IPS DF 6.9 (cell line): ENCODE measurements at regions not wholly inside any gene's neighbourhood (a gene's known extent, or its start where the extent isn't known, plus 50 kb on each side); places are given as distances from the start of the nearest gene placed in this dataset.

Source experiments
- DNase-seq: peaks from one replicate; pipeline ENCODE4 v3.0.0-alpha.2; 2013; ENCODE audit warnings: low read depth, low spot score
- H3K27ac ChIP-seq: one replicate; pipeline ENCODE4 v1.5.1; 2013; ENCODE audit warnings: low read length, control low read depth
- H3K27me3 ChIP-seq: 2 replicates; pipeline ENCODE4 v1.6.1; 2013; ENCODE audit warnings: mild to moderate bottlenecking, low read length; ENCODE audit not compliant: control insufficient read depth, insufficient read depth
- H3K36me3 ChIP-seq: 2 replicates; pipeline ENCODE4 v1.6.1; 2013; ENCODE audit warnings: low read length; ENCODE audit not compliant: control insufficient read depth, insufficient read depth
- H3K4me1 ChIP-seq: 2 replicates; pipeline ENCODE4 v1.6.1; 2013; ENCODE audit warnings: low read length; ENCODE audit not compliant: control insufficient read depth, insufficient read depth
- H3K4me3 ChIP-seq: 2 replicates; pipeline ENCODE4 v1.5.1; 2013; ENCODE audit warnings: mild to moderate bottlenecking, low read length
- H3K9me3 ChIP-seq: 2 replicates; pipeline ENCODE4 v1.6.1; 2013; ENCODE audit warnings: low read length, inconsistent platforms; ENCODE audit not compliant: control insufficient read depth, insufficient read depth
- WGBS: extraction: QIAGEN DNeasy Blood & Tissue Kit; methylation state at CpG from one replicate; pipeline ENCODE4 v1.1.7; 2013; ENCODE audit warnings: mixed read lengths, missing lambda C conversion rate; ENCODE audit not compliant: insufficient read length, insufficient coverage; 5-methylcytosine and 5-hydroxymethylcytosine counted together

DNA sequence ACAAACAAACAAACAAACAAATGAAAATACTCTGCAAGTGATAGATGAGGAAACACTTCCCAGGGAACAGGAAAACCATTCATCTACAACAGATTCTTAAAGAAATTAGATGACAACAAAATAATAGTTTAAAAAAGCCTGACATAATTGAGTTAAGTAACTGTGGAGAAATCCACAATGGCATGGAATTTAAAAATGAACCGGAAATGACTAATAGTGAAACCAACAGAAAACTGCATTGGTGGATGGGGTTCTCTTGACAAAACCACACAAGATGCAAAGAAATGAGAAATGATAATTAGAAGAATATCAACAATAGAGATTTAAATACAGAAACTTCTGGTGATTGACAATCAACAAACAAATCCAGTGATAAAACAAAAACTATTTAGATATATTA lies 785.6 kb downstream of the QKI start:
- no peak for DNase-seq
- H3K4me1 ChIP-seq, result no peaks in the 10 kb centered on the region

GRCh38 chr6:164195942-164196281 lies 781.4 kb downstream of the QKI start:
- Histone ChIP-seq H3K9me3 (no peaks in the 10 kb centered on the region), H3K27me3 (no peaks in the 10 kb centered on the region), H3K27ac (no peak overlapping the region), H3K4me3 (no peak overlapping the region), H3K36me3 (no peaks in the 10 kb centered on the region), H3K4me1 (no peaks in the 10 kb centered on the region)
- DNase-seq, result no peak
- no CpG with 5 or more reads among the region's 1 CpG for WGBS

More for the DNA sequence above, 785.6 kb downstream of the QKI start:
- Histone ChIP-seq H3K36me3 (no peaks in the 10 kb centered on the region), H3K27ac (no peak overlapping the region), H3K27me3 (no peaks in the 10 kb centered on the region), H3K9me3 (no peaks in the 10 kb centered on the region), H3K4me3 (no peak overlapping the region)
- whole genome bisulfite sequencing, result no CpG with 5 or more reads among the region's 1 CpG

DNA sequence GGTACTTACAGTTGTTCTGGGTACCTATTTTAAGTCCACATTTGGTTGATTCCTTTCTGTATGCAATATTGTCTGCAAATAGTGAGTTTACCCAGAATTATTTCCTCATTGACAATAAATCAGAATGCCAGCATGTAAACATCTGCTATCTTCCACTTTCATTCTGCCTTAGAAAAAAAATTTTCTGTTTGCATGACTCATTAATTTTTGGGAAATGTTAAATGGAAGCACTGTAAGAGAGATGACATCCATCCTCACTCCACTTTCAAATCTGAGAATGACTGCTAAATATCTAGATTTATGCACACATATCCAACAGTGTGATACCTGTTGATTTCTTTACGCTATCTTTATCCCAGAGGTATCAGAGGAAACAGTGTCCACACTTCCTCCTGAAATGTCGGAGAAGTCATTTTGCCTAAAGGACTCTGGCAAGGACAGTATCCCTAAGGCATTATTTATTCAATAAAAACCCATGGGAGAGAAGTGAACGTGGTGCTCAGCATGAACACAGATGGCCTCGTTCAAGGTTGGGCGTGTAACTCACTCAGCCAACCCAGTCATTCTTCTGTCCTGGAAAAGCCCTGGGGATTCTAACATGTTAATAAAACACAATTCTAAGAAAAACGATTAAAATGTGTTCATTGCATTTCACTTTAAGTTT lies 780.9 kb downstream of the QKI start:
- H3K27ac ChIP-seq, result no peak overlapping the region
- DNase-seq, result no peak
- H3K36me3 ChIP-seq, result no peaks in the 10 kb centered on the region
- no peaks in the 10 kb centered on the region for H3K4me1 ChIP-seq
- no peaks in the 10 kb centered on the region for H3K9me3 ChIP-seq
- H3K27me3 ChIP-seq, result no peaks in the 10 kb centered on the region
- WGBS, result no CpG with 5 or more reads among the region's 6 CpGs
- no peak overlapping the region for H3K4me3 ChIP-seq

DNA sequence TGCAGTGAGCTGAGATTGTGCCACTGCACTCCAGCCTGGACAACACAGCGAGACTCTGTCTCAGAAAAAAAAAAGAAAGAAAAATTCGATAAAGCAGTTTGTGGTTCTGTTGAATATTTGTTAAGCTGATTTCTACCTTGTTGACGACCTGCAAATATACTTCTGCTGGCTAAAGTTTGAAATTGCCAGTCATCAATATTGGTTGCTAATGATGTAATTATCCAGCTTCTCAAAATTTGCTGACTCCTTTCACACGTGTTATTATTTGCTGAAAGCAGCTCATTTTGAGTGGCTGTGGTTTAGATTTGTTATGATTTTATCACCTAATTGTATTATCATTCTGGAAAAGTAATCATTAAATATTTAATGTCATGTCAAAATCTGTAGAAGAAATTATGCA lies 774.3 kb downstream of the QKI start:
- no peak overlapping the region for H3K27ac ChIP-seq
- H3K9me3 ChIP-seq, result no peaks in the 10 kb centered on the region
- H3K4me1 ChIP-seq, result no peaks in the 10 kb centered on the region
- no peak overlapping the region for H3K4me3 ChIP-seq
- H3K36me3 ChIP-seq, result no peaks in the 10 kb centered on the region
- no peak for DNase-seq
- no peaks in the 10 kb centered on the region for H3K27me3 ChIP-seq
- WGBS, result no CpG with 5 or more reads among the region's 4 CpGs

- Histone ChIP-seq H3K27ac (no peak overlapping the region), H3K36me3 (no peaks in the 10 kb centered on the region), H3K4me3 (no peak overlapping the region), H3K9me3 (no peaks in the 10 kb centered on the region), H3K4me1 (no peaks in the 10 kb centered on the region), H3K27me3 (no peaks in the 10 kb centered on the region)
- no peak for DNase-seq
- WGBS, result no CpG with 5 or more reads among the region's 7 CpGs
Measured at GRCh38 chr6:164185471-164185871, 771.0 kb downstream of the QKI start.

- no CpG with 5 or more reads among the region's 4 CpGs for WGBS
Measured at GRCh38 chr6:164184410-164184809, 769.9 kb downstream of the QKI start.

DNA sequence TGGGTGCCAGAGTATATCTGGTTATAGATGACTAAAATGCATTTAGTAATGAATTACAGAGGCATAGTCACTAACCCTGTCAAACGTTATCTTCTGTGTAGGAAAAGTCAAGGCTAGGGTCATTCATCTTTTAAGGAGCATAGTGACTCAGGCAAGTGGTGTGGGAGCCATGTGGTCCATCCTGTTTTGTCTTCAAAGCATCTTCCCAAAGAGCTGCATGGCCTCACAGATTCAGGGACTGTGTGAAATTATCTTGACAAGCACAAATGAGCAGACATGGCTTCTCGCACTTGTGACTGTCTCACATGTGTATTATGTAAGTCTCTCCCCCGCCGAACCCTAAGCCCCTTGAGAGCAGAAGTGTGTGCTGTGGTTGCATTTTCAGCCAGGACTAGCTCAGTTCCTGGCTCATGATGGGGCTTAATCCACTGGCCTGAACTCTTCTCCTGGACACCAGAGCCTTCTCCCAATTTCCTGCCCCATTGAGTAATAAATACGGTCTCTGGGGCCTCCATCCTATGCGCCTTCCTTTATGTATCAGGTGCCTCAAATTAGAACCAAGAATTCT lies 769.1 kb downstream of the QKI start:
- Histone ChIP-seq H3K4me3 (no peak overlapping the region), H3K27ac (no peak overlapping the region), H3K27me3 (no peaks in the 10 kb centered on the region), H3K4me1 (no peaks in the 10 kb centered on the region), H3K36me3 (no peaks in the 10 kb centered on the region), H3K9me3 (no peaks in the 10 kb centered on the region)
- WGBS, result no CpG with 5 or more reads among the region's 6 CpGs
- no peak for DNase-seq

More at GRCh38 chr6:164184410-164184809, 769.9 kb downstream of the QKI start:
- H3K4me3 ChIP-seq, result no peak overlapping the region
- H3K4me1 ChIP-seq, result no peaks in the 10 kb centered on the region
- no peaks in the 10 kb centered on the region for H3K9me3 ChIP-seq
- no peak overlapping the region for H3K27ac ChIP-seq
- no peaks in the 10 kb centered on the region for H3K36me3 ChIP-seq
- DNase-seq, result no peak
- no peaks in the 10 kb centered on the region for H3K27me3 ChIP-seq

DNA sequence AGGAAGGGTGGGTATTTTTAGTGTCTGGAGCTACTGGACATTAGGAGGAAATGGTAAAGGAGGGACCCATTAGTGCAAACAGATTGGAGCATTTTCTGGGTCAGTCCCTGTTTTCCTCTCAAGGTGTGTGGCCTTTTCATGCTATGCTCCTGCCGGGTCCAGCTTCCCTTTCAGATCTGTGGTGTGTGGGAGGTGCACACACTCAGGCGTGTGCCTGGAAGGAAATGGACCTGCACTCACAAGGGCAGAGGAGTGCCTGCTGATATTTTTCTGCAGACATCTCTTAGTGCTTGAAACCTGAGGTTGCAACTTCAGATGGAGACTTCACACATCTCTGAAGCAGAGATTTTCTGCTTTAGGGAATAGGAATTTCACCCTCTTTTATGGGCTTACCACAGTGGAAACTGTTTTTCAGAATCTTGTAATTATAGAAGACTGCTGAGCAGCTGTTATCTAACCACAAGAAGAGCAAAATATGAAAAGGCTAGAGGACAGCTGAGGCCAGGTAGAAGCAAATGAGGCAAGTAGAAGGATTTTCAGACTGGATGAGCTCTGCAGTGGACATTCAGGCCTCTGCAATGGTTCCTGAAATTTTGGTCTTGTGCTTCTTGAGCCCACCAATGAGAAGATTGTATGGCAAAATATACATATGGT lies 764.3 kb downstream of the QKI start:
- H3K4me1 ChIP-seq, result no peaks in the 10 kb centered on the region
- DNase-seq, result no peak
- H3K36me3 ChIP-seq, result no peaks in the 10 kb centered on the region
- H3K27ac ChIP-seq, result no peak overlapping the region
- WGBS, result no CpG with 5 or more reads among the region's 2 CpGs
- H3K4me3 ChIP-seq, result no peak overlapping the region
- no peaks in the 10 kb centered on the region for H3K9me3 ChIP-seq
- no peaks in the 10 kb centered on the region for H3K27me3 ChIP-seq

DNA sequence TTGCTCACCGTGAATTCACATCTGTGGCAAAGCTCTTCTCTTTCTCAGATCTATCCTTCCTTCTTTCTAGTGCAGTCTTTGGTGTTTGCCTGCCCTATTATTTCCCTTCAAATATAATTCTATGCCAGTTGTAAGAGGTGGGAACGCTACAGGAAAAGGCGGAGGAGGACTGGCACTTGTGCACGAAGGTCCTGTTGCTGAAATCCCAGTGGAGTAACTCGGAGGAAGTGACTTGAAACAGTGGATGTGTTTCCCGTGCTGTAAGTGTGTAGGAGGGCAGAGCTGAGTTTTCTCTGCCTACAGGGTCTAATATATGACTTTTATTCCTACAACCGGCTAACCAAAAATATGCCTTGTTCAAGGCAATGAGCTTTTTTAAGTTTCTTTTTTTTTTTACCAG lies 754.8 kb downstream of the QKI start:
- WGBS, result no CpG with 5 or more reads among the region's 7 CpGs
- Histone ChIP-seq H3K4me1 (peaks cover 1% of the 10 kb centered on the region; the same call in 1 of the 2 replicates), H3K27me3 (no peaks in the 10 kb centered on the region), H3K4me3 (no peak overlapping the region), H3K36me3 (no peaks in the 10 kb centered on the region), H3K27ac (no peak overlapping the region), H3K9me3 (no peaks in the 10 kb centered on the region; the same call in 1 of the 2 replicates)
- no peak for DNase-seq

GRCh38 chr6:164168595-164168994 lies 754.1 kb downstream of the QKI start:
- Histone ChIP-seq H3K4me1 (peaks cover 1% of the 10 kb centered on the region; the same call in 1 of the 2 replicates), H3K9me3 (no peaks in the 10 kb centered on the region; the same call in 1 of the 2 replicates)
- WGBS, result no CpG with 5 or more reads among the region's 6 CpGs

More at GRCh38 chr6:164168595-164168994, 754.1 kb downstream of the QKI start:
- Histone ChIP-seq H3K27ac (no peak overlapping the region), H3K4me3 (no peak overlapping the region), H3K27me3 (no peaks in the 10 kb centered on the region), H3K36me3 (no peaks in the 10 kb centered on the region)
- DNase-seq, result no peak
